T47D (cell line): ENCODE measurements at regions not wholly inside any gene's neighbourhood (a gene's known extent, or its start where the extent isn't known, plus 50 kb on each side); places are given as distances from the start of the nearest gene placed in this dataset.
"Not testable (repeated sequence)": the region's sequence is repeated elsewhere in the genome, so short reads cannot be mapped to it uniquely, and the experiment has no call there.

ENCODE experiments used
- DNase-seq, 2 experiments: peaks; one replicate each; pipeline versions ENCODE4 v3.0.0 to v3.0.0-alpha.2; 2011 to 2012; ENCODE audit warnings: low read depth in 1 of 2, low spot score in 1 of 2
- JUND ChIP-seq: IDR thresholded peaks from 2 replicates; pipeline ENCODE4 v1.6.1; 2012; ENCODE audit warnings: low read depth
- in situ Hi-C: cut with HindIII; loops from 2 replicates; pipeline ENCODE4 v1.10.0; 2016; ENCODE audit warnings: low sequenced_read_pairs, low pct_unique_long_range_greater_than_20kb

GRCh38 chr2:184305105-184305504 lies 293.2 kb upstream of the ZNF804A start:
- DNase-seq: no peak
- in situ Hi-C loops: no loop called here
- TF ChIP-seq JUND: no peak

GRCh38 chr2:184308706-184309105 lies 289.6 kb upstream of the ZNF804A start:
- in situ Hi-C loops: no loop called here

GRCh38 chr2:184312970-184313369 lies 285.4 kb upstream of the ZNF804A start:
- in situ Hi-C loops: no loop called here
- TF ChIP-seq JUND: no peak
- no peak for DNase-seq

More at GRCh38 chr2:184308706-184309105, 289.6 kb upstream of the ZNF804A start:
- no peak for DNase-seq
- no peak for TF ChIP-seq JUND

GRCh38 chr2:184314829-184315228 lies 283.5 kb upstream of the ZNF804A start:
- in situ Hi-C loops: no loop called here
- TF ChIP-seq JUND: no peak
- DNase-seq: no peak

GRCh38 chr2:184316921-184317320 lies 281.4 kb upstream of the ZNF804A start:
- DNase-seq: no peak
- no peak for TF ChIP-seq JUND
- in situ Hi-C loops: no loop called here

GRCh38 chr2:184322615-184323014 lies 275.7 kb upstream of the ZNF804A start:
- in situ Hi-C loops: no loop called here
- no peak for TF ChIP-seq JUND
- no peak for DNase-seq

- in situ Hi-C loops: no loop called here
- TF ChIP-seq JUND: no peak
- no peak for DNase-seq
Observed at GRCh38 chr2:184326066-184326465, 272.3 kb upstream of the ZNF804A start.

GRCh38 chr2:184327805-184328204 lies 270.5 kb upstream of the ZNF804A start:
- not testable (repeated sequence) for DNase-seq

GRCh38 chr2:184330561-184330960 lies 267.8 kb upstream of the ZNF804A start:
- in situ Hi-C loops, DNase-seq: not testable (repeated sequence)

More at GRCh38 chr2:184327805-184328204, 270.5 kb upstream of the ZNF804A start:
- in situ Hi-C loops: not testable (repeated sequence)

- DNase-seq: no peak
- in situ Hi-C loops: no loop called here
- no peak for TF ChIP-seq JUND
Observed at GRCh38 chr2:184336688-184337087, 261.6 kb upstream of the ZNF804A start.

- in situ Hi-C loops: no loop called here
- no peak for DNase-seq
- no peak for TF ChIP-seq JUND
Observed at GRCh38 chr2:184338771-184339170, 259.6 kb upstream of the ZNF804A start.

- TF ChIP-seq JUND: no peak
- in situ Hi-C loops: no loop called here
- no peak for DNase-seq
Observed at GRCh38 chr2:184339966-184340365, 258.4 kb upstream of the ZNF804A start.

- no peak for TF ChIP-seq JUND
- in situ Hi-C loops: no loop called here
- no peak for DNase-seq
Observed at GRCh38 chr2:184346338-184346862, 251.9 kb upstream of the ZNF804A start.

GRCh38 chr2:184351126-184351525 lies 247.2 kb upstream of the ZNF804A start:
- TF ChIP-seq JUND: no peak
- in situ Hi-C loops: no loop called here
- DNase-seq: no peak
